DND-41 (cell line): ENCODE measurements at regions not wholly inside any gene's neighbourhood (a gene's known extent, or its start where the extent isn't known, plus 50 kb on each side); places are given as distances from the start of the nearest gene placed in this dataset.

Experiments
- CTCF ChIP-seq: IDR thresholded peaks from 2 replicates; pipeline ENCODE4 v1.5.1; 2012; ENCODE audit warnings: borderline replicate concordance, low read length, moderate library complexity, mild to moderate bottlenecking; ENCODE audit not compliant: poor library complexity, severe bottlenecking; ENCODE audit errors: extremely low read depth
- EZH2 ChIP-seq: IDR thresholded peaks from 3 replicates; pipeline ENCODE4 v1.6.1; 2012; ENCODE audit warnings: borderline replicate concordance, low read depth, mild to moderate bottlenecking, moderate library complexity, low read length, inconsistent platforms; ENCODE audit not compliant: severe bottlenecking

GRCh38 chr17:74139120-74139519 lies 64.4 kb upstream of the RPL38 start:
- TF ChIP-seq CTCF = no peak
- no peak for TF ChIP-seq EZH2
